B cell (primary cell): ENCODE measurements at regions not wholly inside any gene's neighbourhood (a gene's known extent, or its start where the extent isn't known, plus 50 kb on each side); places are given as distances from the start of the nearest gene placed in this dataset.

ENCODE experiments used
- ATAC-seq: fragments of 200-7000 bp; cut with Tn5 transposase; one replicate; pipeline ENCODE4 v1.10.0; 2021; ENCODE audit warnings: low read depth, mild to moderate bottlenecking, moderate number of reproducible peaks, moderate library complexity
- CTCF ChIA-PET: fragments of 350-600 bp; sonication (Branson Sonifier 250); formaldehyde crosslinking; loops from one replicate; lab custom pipeline; 2021; ENCODE audit warnings: antibody characterized with exemption, inconsistent platforms; lab: Charles Lee
- POLR2A ChIA-PET: fragments of 350-600 bp; sonication (Branson Sonifier 250); formaldehyde crosslinking; loops from one replicate; lab custom pipeline; 2021; ENCODE audit warnings: antibody characterized with exemption; lab: Charles Lee
- DNase-seq: peaks from one replicate; pipeline ENCODE4 v3.0.0; 2013
- H2AFZ ChIP-seq: 2 replicates; pipeline ENCODE4 v1.6.1; 2012; ENCODE audit warnings: mild to moderate bottlenecking, low read depth, low read length; ENCODE audit not compliant: insufficient read depth, poor library complexity, severe bottlenecking
- H3K27ac ChIP-seq, 2 donors: 1 replicate in 1 of 2; 2 replicates in 1 of 2; pipeline ENCODE4 v1.5.1; 2012 to 2013; ENCODE audit warnings: low read length in 2 of 2, mild to moderate bottlenecking in 2 of 2, moderate library complexity in 1 of 2
- H3K27me3 ChIP-seq, 4 experiments: fragments of 200-600 bp in 1 of 4; sonication (generic) in 1 of 4; replicated peaks in 1 of 4; 1 replicate in 2 of 4; 2 replicates in 2 of 4; pipeline versions ENCODE4 v1.6.1 to v1.7.0; 2013 to 2016; ENCODE audit warnings: low read length in 3 of 4, mild to moderate bottlenecking in 2 of 4, mixed read lengths in 1 of 4, moderate library complexity in 1 of 4; ENCODE audit not compliant: insufficient read depth in 4 of 4, control insufficient read depth in 3 of 4; ENCODE audit errors: control extremely low read depth in 1 of 4
- H3K36me3 ChIP-seq, 2 experiments: replicated peaks in 1 of 2; 1 replicate in 1 of 2; 2 replicates in 1 of 2; pipeline versions ENCODE4 v1.6.1 to v1.7.1; 2013; ENCODE audit warnings: low read length in 1 of 2; ENCODE audit not compliant: insufficient read depth in 2 of 2, control insufficient read depth in 1 of 2; ENCODE audit errors: control extremely low read depth in 1 of 2, extremely low read depth in 1 of 2
- H3K4me1 ChIP-seq, 2 donors: fragments of 200-600 bp in 1 of 2; sonication (generic) in 1 of 2; 1 replicate in 1 of 2; 2 replicates in 1 of 2; pipeline versions ENCODE4 v1.5.1 to v1.6.1; 2013 to 2017; ENCODE audit warnings: low read length in 2 of 2; ENCODE audit not compliant: control insufficient read depth in 2 of 2, insufficient read depth in 2 of 2
- H3K4me2 ChIP-seq: replicated peaks from 2 replicates; pipeline ENCODE3; 2012; ENCODE audit warnings: mild to moderate bottlenecking, low read depth, low read length; ENCODE audit not compliant: poor library complexity, severe bottlenecking
- H3K4me3 ChIP-seq, 5 experiments: fragments of 200-600 bp in 1 of 5; sonication (generic) in 1 of 5; 1 replicate in 3 of 5; 2 replicates in 2 of 5; pipeline versions ENCODE4 v1.5.1 to v1.7.0; 2011 to 2016; ENCODE audit warnings: low read length in 4 of 5, mild to moderate bottlenecking in 4 of 5, low read depth in 2 of 5, control low read depth in 1 of 5, moderate library complexity in 1 of 5; ENCODE audit not compliant: insufficient read depth in 1 of 5; ENCODE audit errors: control extremely low read depth in 1 of 5, extremely low read depth in 1 of 5
- H3K79me2 ChIP-seq: fragments of 200-600 bp; sonication (generic); one replicate; pipeline ENCODE4 v1.6.0; 2016; ENCODE audit warnings: low read length; ENCODE audit not compliant: control insufficient read depth, insufficient read depth
- H3K9ac ChIP-seq: fragments of 200-600 bp; sonication (generic); 2 replicates; pipeline ENCODE4 v1.6.1; 2017; ENCODE audit warnings: mild to moderate bottlenecking, low read length, moderate library complexity
- H3K9me3 ChIP-seq, 3 donors: one replicate each; pipeline versions ENCODE4 v1.6.1 to v1.7.1; 2013; ENCODE audit warnings: low read length in 2 of 3; ENCODE audit not compliant: control insufficient read depth in 2 of 3, insufficient read depth in 1 of 3; ENCODE audit errors: control extremely low read depth in 1 of 3
- H4K20me1 ChIP-seq: 2 replicates; pipeline ENCODE4 v1.6.0; 2012; ENCODE audit warnings: mild to moderate bottlenecking, low read length; ENCODE audit not compliant: insufficient read depth, control insufficient read depth, poor library complexity, severe bottlenecking
- H3K27ac Mint-ChIP-seq: one replicate; pipeline ENCODE4 v1.8.0; 2021; ENCODE audit warnings: mixed read lengths
- H3K27me3 Mint-ChIP-seq: one replicate; pipeline ENCODE4 v1.8.0; 2021; ENCODE audit warnings: mixed read lengths
- H3K4me1 Mint-ChIP-seq: one replicate; pipeline ENCODE4 v1.8.0; 2021; ENCODE audit warnings: mixed read lengths
- H3K4me3 Mint-ChIP-seq: one replicate; pipeline ENCODE4 v1.8.0; 2021; ENCODE audit warnings: mixed read lengths
- H3K9me3 Mint-ChIP-seq: one replicate; pipeline ENCODE4 v1.8.0; 2022; ENCODE audit warnings: mixed read lengths; ENCODE audit not compliant: insufficient read depth
- CTCF ChIP-seq: fragments of 200-600 bp; IDR thresholded peaks from one replicate; pipeline ENCODE4 v1.8.0; 2022; ENCODE audit warnings: antibody characterized with exemption, mild to moderate bottlenecking
- EZH2 ChIP-seq: IDR thresholded peaks from 2 replicates; pipeline ENCODE4 v1.6.1; 2012; ENCODE audit warnings: borderline replicate concordance, low read depth, mild to moderate bottlenecking, moderate library complexity, low read length; ENCODE audit not compliant: insufficient read depth, poor library complexity, severe bottlenecking
- WGBS: methylation state at CpG from one replicate; pipeline ENCODE4 v1.1.5; 2013; ENCODE audit warnings: missing lambda C conversion rate; ENCODE audit not compliant: insufficient coverage; 5-methylcytosine and 5-hydroxymethylcytosine counted together
- intact Hi-C: fragments of 100-400 bp; cut with micrococcal nuclease; formaldehyde crosslinking; loops from one replicate; pipeline ENCODE4 v1.10.0; 2022

DNA sequence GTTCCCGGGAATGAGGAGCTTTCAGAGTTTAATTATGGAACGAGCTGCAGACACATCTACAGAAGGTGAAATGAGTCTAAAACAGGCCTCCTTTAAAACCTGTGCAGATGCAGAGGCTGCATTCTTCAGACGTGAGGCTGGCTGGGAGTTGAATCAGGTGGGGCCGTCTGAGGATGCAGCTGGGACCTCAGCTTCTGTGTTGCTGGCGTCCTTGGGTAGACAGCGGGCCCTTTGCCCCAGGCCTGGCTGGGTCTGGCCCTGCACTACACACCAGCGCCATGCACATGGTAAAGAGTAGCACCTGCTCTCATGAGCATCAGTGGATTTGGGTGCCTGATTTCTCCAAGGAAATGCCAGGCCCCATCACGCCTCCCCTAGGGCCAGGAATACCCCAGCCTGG, 67.3 kb downstream of the TMEM18 start:
- ATAC-seq (no peak), DNase-seq (no peak)
- Mint-ChIP-seq H3K4me3 (no peak overlapping the region), H3K9me3 (no peaks in the 10 kb centered on the region), H3K4me1 (no peaks in the 10 kb centered on the region), H3K27me3 (peaks cover 14% of the 10 kb centered on the region), H3K27ac (no peak overlapping the region)
- CTCF ChIA-PET: no interaction called here
- H3K9ac ChIP-seq: no peak overlapping the region
- TF ChIP-seq CTCF: no peak
- TF ChIP-seq EZH2: no peak
- H3K27ac ChIP-seq: no peak overlapping the region
- H2AFZ ChIP-seq: no peak overlapping the region
- no peaks in the 10 kb centered on the region for H4K20me1 ChIP-seq
- WGBS: 91% methylated on average over 8 of the region's 8 CpGs
- H3K4me2 ChIP-seq: no peak overlapping the region
- intact Hi-C loops: no loop called here
- H3K4me1 ChIP-seq: no peaks in the 10 kb centered on the region
- H3K9me3 ChIP-seq: peaks cover 0 to 5% (median 0%) of the 10 kb centered on the region in 3 donors
- peaks cover 0 to 8% (median 0%) of the 10 kb centered on the region in 4 experiments for H3K27me3 ChIP-seq
- H3K36me3 ChIP-seq: no peaks in the 10 kb centered on the region
- H3K79me2 ChIP-seq: no peaks in the 10 kb centered on the region
- POLR2A ChIA-PET: no interaction called here
- H3K4me3 ChIP-seq: no peak overlapping the region

- H3K36me3 ChIP-seq: no peaks in the 10 kb centered on the region
- CTCF ChIA-PET: no interaction called here
- no peak for ATAC-seq
- intact Hi-C loops: no loop called here
- POLR2A ChIA-PET: no interaction called here
- 95% methylated on average over 8 of the region's 10 CpGs for WGBS
- Mint-ChIP-seq H3K4me1 (no peaks in the 10 kb centered on the region), H3K9me3 (no peaks in the 10 kb centered on the region), H3K4me3 (no peak overlapping the region), H3K27me3 (peaks cover 14% of the 10 kb centered on the region), H3K27ac (no peak overlapping the region)
- no peaks in the 10 kb centered on the region for H3K4me1 ChIP-seq
- peaks cover 0 to 8% (median 0%) of the 10 kb centered on the region in 4 experiments for H3K27me3 ChIP-seq
- H3K27ac ChIP-seq: no peak overlapping the region
- peaks cover 0 to 5% (median 0%) of the 10 kb centered on the region in 3 donors for H3K9me3 ChIP-seq
- no peaks in the 10 kb centered on the region for H3K79me2 ChIP-seq
- H2AFZ ChIP-seq: no peak overlapping the region
- no peak overlapping the region for H3K4me3 ChIP-seq
- no peak overlapping the region for H3K4me2 ChIP-seq
- no peaks in the 10 kb centered on the region for H4K20me1 ChIP-seq
- no peak overlapping the region for H3K9ac ChIP-seq
- DNase-seq: no peak
- no peak for TF ChIP-seq EZH2
These were observed 67.8 kb downstream of the TMEM18 start for GRCh38 chr2:609449-609848.
